HTR-8/SVneo (cell line): ENCODE measurements at regions not wholly inside any gene's neighbourhood (a gene's known extent, or its start where the extent isn't known, plus 50 kb on each side); places are given as distances from the start of the nearest gene placed in this dataset.

Source experiments
- DNase-seq: peaks from one replicate; pipeline ENCODE4 v3.0.0; 2011; ENCODE audit warnings: low spot score, mixed read lengths; ENCODE audit not compliant: insufficient read length
- FAIRE-seq: peaks from 2 replicates; lab custom pipeline; 2011; peaks lifted over from hg19 to GRCh38; lab: Jason Lieb, UNC

- FAIRE-seq (no peak), DNase-seq (no peak)
Observed at GRCh38 chr20:52675375-52675774, 296.8 kb upstream of the TSHZ2 start.

- no peak for DNase-seq
- FAIRE-seq = no peak
Observed at GRCh38 chr20:52668626-52669025, 303.5 kb upstream of the TSHZ2 start.

GRCh38 chr20:52667358-52667757 lies 304.8 kb upstream of the TSHZ2 start:
- FAIRE-seq (no peak), DNase-seq (no peak)

- FAIRE-seq (no peak), DNase-seq (no peak)
Observed at GRCh38 chr20:52665441-52665840, 306.7 kb upstream of the TSHZ2 start.

GRCh38 chr20:52655395-52655794 lies 316.8 kb upstream of the TSHZ2 start:
- FAIRE-seq (no peak), DNase-seq (no peak)

GRCh38 chr20:52654567-52654966 lies 317.6 kb upstream of the TSHZ2 start:
- FAIRE-seq = no peak
- no peak for DNase-seq

- FAIRE-seq = no peak
- DNase-seq = no peak
Observed at GRCh38 chr20:52652271-52652670, 319.9 kb upstream of the TSHZ2 start.

- FAIRE-seq (no peak), DNase-seq (no peak)
Observed at GRCh38 chr20:52649727-52650126, 322.4 kb upstream of the TSHZ2 start.

- DNase-seq (no peak), FAIRE-seq (no peak)
Observed at GRCh38 chr20:52645822-52646221, 326.3 kb upstream of the TSHZ2 start.

GRCh38 chr20:52643034-52643433 lies 329.1 kb upstream of the TSHZ2 start:
- DNase-seq = no peak
- FAIRE-seq = no peak

GRCh38 chr20:52637201-52637600 lies 335.0 kb upstream of the TSHZ2 start:
- no peak for DNase-seq
- no peak for FAIRE-seq

GRCh38 chr20:52631469-52631868 lies 340.7 kb upstream of the TSHZ2 start:
- FAIRE-seq (no peak), DNase-seq (no peak)

GRCh38 chr20:52630138-52630537 lies 342.0 kb upstream of the TSHZ2 start:
- no peak for DNase-seq
- FAIRE-seq = peak; percentile 36

- no peak for DNase-seq
- no peak for FAIRE-seq
Observed at GRCh38 chr20:52624281-52624680, 347.9 kb upstream of the TSHZ2 start.

- FAIRE-seq (no peak), DNase-seq (no peak)
Observed at GRCh38 chr20:52622081-52622480, 350.1 kb upstream of the TSHZ2 start.

- FAIRE-seq (peak; percentile 52), DNase-seq (no peak)
Observed at GRCh38 chr20:52621401-52621800, 350.8 kb upstream of the TSHZ2 start.

GRCh38 chr20:52619671-52620070 lies 352.5 kb upstream of the TSHZ2 start:
- FAIRE-seq (peak; percentile 52), DNase-seq (no peak)

- FAIRE-seq (peak; percentile 82), DNase-seq (no peak)
Observed at GRCh38 chr20:52619101-52619500, 353.1 kb upstream of the TSHZ2 start.

- no peak for DNase-seq
- FAIRE-seq = no peak
Observed at GRCh38 chr20:52616629-52617028, 355.5 kb upstream of the TSHZ2 start.

GRCh38 chr20:52614051-52614863 lies 357.9 kb upstream of the TSHZ2 start:
- DNase-seq = no peak
- peak; percentile 80 for FAIRE-seq

- FAIRE-seq (no peak), DNase-seq (no peak)
Observed at GRCh38 chr20:52612046-52612632, 360.0 kb upstream of the TSHZ2 start.

- DNase-seq (no peak), FAIRE-seq (peak; percentile 71)
Observed at GRCh38 chr20:52610749-52611148, 361.4 kb upstream of the TSHZ2 start.
